Activated CD4-positive, alpha-beta T cell treated with anti-CD3 and anti-CD28 coated beads, Interleukin-2, amount 50 U/mL, for 1 hour (primary cell): ENCODE measurements at regions not wholly inside any gene's neighbourhood (a gene's known extent, or its start where the extent isn't known, plus 50 kb on each side); places are given as distances from the start of the nearest gene placed in this dataset.

Experiments
- DNase-seq: peaks from one replicate; pipeline ENCODE4 v3.0.0-alpha.2; 2020

DNA sequence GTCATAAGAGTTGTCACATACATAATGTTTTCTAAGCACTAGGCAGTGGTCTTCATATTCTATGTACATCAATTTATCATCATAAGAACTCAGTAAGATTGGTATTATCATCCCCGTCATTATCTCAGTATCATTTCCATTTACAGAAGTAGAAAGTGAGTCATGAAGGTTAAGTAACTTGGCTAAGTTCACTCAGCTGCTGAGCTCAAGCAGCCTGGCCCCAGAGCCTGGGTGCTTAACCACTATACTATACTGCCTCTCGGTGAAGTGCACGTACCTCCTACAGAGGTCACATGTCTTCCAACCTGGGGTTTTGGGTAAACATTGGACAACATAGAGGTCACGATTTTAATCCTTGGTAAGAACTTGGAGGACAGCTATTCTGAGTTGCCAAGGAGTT, 161.5 kb upstream of the GATB start:
- DNase-seq = no peak

- DNase-seq = no peak
These were observed 161.0 kb upstream of the GATB start for GRCh38 chr4:151921811-151922210.

- no peak for DNase-seq
These were observed 160.6 kb upstream of the GATB start for GRCh38 chr4:151921386-151921785.

- DNase-seq = no peak
These were observed 156.4 kb upstream of the GATB start for GRCh38 chr4:151917145-151917734.

DNA sequence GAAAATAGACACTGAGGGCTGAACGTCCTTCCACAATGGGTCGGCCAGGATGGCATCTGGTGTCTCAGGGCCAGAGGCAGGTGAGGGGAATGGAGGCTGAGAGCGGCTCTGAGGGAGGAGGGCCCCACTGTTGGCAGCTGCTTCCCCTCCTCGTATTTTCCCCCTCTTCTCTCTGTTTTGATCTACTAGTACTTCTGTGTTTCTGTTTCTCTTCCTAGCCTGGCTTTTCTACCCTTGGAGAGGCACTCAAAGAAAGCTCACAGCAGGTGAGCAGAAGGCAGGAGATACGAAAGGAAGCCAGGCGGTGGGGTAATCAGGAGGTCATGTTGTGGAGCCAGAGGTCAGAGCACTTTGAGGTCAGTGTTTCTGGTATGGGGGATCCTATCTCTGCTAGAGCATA, 151.8 kb upstream of the GATB start:
- no peak for DNase-seq

- DNase-seq = no peak
These were observed 151.2 kb upstream of the GATB start for GRCh38 chr4:151911970-151912369.

GRCh38 chr4:151908734-151909497, 148.1 kb upstream of the GATB start:
- no peak for DNase-seq

- DNase-seq = no peak
These were observed 147.4 kb upstream of the GATB start for GRCh38 chr4:151908201-151908600.

- DNase-seq = no peak
These were observed 145.6 kb upstream of the GATB start for GRCh38 chr4:151906438-151906837.

DNA sequence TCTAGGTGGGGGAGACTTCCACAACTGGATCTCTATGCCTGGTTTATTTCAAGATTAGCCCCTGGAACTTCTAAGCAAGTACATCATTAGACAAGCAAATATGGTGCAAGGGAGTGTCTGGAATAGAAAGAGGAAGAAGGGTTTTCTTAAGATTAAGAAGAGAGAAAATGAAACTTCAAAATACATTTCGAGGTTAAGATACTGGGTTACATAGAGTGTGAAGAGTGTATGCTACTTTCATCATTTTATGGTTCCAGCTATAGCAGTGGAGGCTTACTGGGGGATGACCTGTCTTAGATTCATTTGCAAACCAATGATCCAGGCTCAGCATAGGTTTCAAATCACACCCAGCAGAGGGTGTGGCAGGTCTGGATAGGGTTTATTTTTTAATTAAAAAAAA, 144.4 kb upstream of the GATB start:
- no peak for DNase-seq

- DNase-seq = no peak
These were observed 140.8 kb upstream of the GATB start for GRCh38 chr4:151901631-151902030.

DNA sequence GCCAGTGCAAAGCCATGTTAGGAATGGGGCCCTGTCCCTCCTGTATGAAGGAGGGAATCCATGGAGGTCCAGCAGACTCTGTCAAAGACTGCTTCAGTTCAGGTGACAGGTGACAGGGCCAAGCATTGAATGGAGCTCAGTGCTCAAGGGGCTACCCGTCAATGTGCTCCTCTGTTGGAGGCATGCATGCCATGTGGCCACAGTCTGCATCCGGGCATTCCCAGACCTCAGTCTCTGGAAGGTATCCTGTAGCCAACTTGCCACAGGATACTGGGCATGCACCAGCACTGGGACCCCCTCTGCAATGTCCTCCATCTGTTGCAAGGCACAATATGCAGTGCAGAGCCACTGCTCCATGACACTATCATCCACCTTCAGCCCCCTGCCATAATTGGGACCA, 136.1 kb upstream of the GATB start:
- DNase-seq = no peak

DNA sequence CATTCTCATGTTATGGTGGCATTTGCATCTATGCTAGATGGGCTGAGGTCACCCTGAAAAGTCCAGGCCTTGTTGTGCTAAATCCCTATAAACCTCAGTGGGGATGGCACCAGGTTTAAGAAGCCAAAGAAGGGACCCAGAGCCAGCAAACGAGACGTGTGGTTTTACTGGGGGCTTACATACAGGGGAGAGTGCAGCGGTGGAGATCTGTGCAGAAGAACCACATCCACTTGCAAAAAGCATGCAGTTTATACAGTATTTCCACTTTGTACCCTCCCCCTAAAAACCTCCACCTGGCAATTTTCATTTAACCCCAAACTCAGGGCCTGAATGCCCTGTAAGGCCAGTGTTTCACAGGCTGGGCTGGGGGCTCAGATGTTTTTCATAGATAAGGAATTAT, 134.9 kb upstream of the GATB start:
- DNase-seq = no peak

- DNase-seq = no peak
These were observed 133.4 kb upstream of the GATB start for GRCh38 chr4:151894246-151894645.

- no peak for DNase-seq
These were observed 127.6 kb upstream of the GATB start for GRCh38 chr4:151888367-151888866.

GRCh38 chr4:151887816-151888180, 127.0 kb upstream of the GATB start:
- no peak for DNase-seq

DNA sequence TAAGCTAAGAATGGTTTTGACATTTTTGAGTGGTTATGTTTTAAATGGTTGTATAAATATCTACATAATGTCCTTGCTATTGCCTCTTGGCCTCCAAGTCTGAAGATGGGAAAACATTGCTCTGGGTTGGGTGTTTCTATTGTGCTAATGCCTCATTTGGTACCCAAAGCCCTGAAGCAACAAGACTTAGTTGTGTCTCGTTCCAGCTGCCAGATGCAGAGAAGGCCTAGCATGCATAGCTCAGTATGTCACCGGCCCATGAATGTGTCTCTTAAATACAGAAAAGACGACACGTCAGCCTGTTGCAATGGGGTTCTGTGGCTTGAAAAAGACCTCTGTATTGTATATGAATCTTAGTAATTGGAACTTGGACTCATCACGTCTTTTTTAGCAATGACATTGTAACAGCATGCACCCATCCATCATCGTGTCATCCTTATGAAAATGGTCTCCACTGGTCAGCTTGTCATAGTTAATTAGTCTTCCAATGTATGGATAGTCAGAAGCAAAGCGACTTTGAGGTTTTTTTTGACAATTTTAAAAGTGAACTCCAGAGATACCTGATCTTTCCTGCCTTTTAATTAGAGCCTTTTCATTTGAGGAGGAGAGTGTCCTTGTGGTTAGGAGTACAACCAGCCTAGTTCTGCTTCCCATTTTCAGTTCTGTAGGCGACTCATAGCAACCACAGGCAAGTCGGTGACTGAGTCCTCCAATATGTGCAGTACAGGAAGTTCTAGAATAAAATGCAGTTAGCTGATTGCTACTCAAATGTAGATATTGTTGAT, 126.4 kb upstream of the GATB start:
- no peak for DNase-seq

DNA sequence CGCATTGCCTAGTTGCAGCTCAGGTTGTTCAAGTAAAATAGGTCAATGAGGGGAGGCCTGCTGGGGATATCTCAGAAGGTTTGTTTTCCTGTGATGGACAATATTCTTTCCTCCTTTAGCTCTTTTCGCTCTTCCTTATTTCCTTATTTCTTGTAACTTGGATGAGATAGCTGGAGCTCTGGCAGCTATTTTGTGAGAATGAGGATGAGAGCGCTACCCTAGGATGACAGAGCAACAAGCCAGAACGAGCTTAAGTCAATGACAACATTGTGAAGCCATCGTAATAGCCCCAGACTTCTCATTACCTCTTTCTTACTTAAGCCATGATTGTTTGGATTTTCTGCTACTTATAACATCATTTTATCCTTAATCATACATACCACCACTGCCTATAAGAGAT, 124.3 kb upstream of the GATB start:
- DNase-seq = no peak

DNA sequence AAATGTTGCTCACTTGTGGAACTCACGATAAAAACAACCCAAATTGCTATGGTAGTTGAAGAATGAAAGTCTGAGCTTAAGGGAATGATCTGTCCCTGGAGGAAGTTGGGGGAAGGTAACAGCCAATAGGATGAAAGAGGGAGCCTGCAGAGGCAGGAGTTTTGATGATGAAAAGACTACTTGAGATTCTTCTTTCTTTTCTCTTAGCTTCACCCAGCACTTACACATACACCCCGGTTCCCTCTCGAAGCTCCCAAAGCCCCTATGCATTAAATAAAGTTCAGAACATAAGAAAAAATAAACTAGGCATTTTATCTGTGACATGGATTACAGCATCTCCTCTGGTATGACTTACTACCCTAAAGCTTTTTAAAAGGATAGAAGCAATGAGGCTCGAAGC, 122.9 kb upstream of the GATB start:
- DNase-seq = no peak

DNA sequence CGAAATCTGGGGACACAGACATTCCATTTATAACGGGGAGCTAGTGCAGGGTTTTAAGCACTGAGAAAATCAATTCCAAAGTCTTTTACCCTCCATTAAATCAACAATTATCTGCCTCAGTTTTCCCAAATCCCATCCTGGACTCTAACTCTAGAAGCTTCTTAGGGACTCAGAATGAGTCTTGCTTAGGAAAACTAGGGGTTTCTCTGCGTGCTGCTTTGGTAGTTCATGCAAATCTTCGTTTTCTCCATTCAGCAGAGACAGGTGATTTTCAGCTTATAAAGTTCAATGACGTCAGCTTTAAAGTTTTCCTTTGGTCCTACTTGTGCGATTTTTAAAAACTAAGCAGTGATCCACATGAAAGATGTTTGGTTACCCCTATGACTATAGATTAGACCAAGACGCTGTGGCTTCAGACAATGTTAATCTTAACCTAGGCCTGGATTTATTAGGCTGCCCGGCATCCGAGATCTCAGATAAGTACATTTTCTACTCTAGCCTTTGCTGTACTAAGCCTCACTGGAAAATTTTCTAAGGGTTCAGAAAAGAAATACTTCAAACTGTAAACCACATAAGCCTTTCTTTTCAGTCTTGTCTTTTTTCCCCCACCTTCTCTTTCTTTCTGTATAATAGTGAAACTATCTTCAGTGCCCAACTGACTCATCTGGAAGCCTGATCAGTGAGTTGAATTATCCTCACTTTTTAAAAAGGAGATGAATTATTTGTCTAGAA, 121.4 kb upstream of the GATB start:
- no peak for DNase-seq

- no peak for DNase-seq
These were observed 119.1 kb upstream of the GATB start for GRCh38 chr4:151879705-151880445.

DNA sequence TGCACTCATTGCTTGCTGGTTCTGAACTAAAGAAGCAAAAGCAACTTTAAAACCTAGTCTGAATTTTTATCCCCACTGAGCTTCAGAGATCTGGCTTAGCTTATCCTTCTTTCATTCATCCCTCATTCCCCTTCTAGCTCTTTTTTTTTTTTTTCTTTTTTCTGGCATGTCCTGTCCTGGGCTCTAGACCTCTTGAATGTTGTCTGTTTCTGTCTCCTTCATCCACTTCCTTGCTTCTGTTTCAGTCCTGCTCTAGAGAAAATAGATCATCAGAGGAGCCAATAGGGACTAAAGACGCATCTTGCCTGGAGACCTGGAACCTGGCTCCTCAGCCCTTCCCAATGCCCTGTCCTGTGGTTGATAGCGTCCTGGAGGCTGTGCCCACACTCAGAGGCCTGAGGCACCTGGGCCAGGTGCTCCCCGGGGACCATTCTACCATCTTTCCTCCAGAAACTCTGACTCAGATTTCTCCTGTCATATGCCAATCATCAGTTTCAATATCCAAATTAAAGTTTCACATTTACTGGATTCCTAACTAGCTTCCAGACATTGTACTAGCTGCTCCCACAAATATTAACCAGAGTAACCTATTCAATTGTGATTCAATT, 115.7 kb upstream of the GATB start:
- DNase-seq = no peak
